Keratinocyte (primary cell): ENCODE measurements at regions not wholly inside any gene's neighbourhood (a gene's known extent, or its start where the extent isn't known, plus 50 kb on each side); places are given as distances from the start of the nearest gene placed in this dataset.
A peak's percentile ranks its signal among the peaks of the same experiment; 100 is the strongest.

Source experiments
- DNase-seq: peaks from one replicate; pipeline ENCODE4 v3.0.0-alpha.2; 2011; ENCODE audit warnings: low read depth, missing footprints, low spot score
- FAIRE-seq: peaks from 2 replicates; lab custom pipeline; 2011; peaks lifted over from hg19 to GRCh38; lab: Jason Lieb, UNC
- H2AFZ ChIP-seq: 2 replicates; pipeline ENCODE4 v1.6.0; 2012; ENCODE audit warnings: low read length, control low read depth, inconsistent platforms; ENCODE audit not compliant: control insufficient read depth
- H3K27ac ChIP-seq: 2 replicates; pipeline ENCODE4 v1.5.1; 2011; ENCODE audit warnings: low read length; ENCODE audit not compliant: control insufficient read depth, insufficient read depth
- H3K27me3 ChIP-seq: 3 replicates; pipeline ENCODE4 v1.6.0; 2011; ENCODE audit warnings: low read length; ENCODE audit not compliant: control insufficient read depth, insufficient read depth; ENCODE audit errors: extremely low read depth
- H3K36me3 ChIP-seq, 2 experiments: 2 replicates in 1 of 2; 3 replicates in 1 of 2; pipeline ENCODE4 v1.5.1; 2011; ENCODE audit warnings: low read length in 2 of 2, mild to moderate bottlenecking in 1 of 2; ENCODE audit not compliant: control insufficient read depth in 2 of 2, insufficient read depth in 2 of 2; ENCODE audit errors: extremely low read depth in 1 of 2
- H3K4me1 ChIP-seq: 3 replicates; pipeline ENCODE4 v1.5.1; 2011; ENCODE audit warnings: low read length; ENCODE audit not compliant: control insufficient read depth, insufficient read depth; ENCODE audit errors: extremely low read depth
- H3K4me2 ChIP-seq: 3 replicates; pipeline ENCODE4 v1.6.0; 2011; ENCODE audit warnings: low read depth, low read length; ENCODE audit not compliant: control insufficient read depth, insufficient read depth; ENCODE audit errors: extremely low read depth
- H3K4me3 ChIP-seq, 3 experiments: fragments of 200-600 bp in 1 of 3; sonication (generic) in 1 of 3; 2 replicates in 2 of 3; 3 replicates in 1 of 3; pipeline ENCODE4 v1.5.1; 2011 to 2016; ENCODE audit warnings: low read length in 3 of 3, mild to moderate bottlenecking in 3 of 3, control low read depth in 2 of 3, inconsistent platforms in 1 of 3, low read depth in 1 of 3, mixed read lengths in 1 of 3, mixed run types in 1 of 3, moderate library complexity in 1 of 3; ENCODE audit not compliant: control insufficient read depth in 2 of 3, insufficient read depth in 2 of 3; ENCODE audit errors: extremely low read depth in 1 of 3
- H3K79me2 ChIP-seq: 2 replicates; pipeline ENCODE4 v1.6.0; 2012; ENCODE audit warnings: low read length; ENCODE audit not compliant: control insufficient read depth, insufficient read depth
- H3K9ac ChIP-seq: 3 replicates; pipeline ENCODE4 v1.6.0; 2011; ENCODE audit warnings: low read length; ENCODE audit not compliant: control insufficient read depth, insufficient read depth; ENCODE audit errors: extremely low read depth
- H3K9me1 ChIP-seq: 3 replicates; pipeline ENCODE4 v1.6.0; 2011; ENCODE audit warnings: low read length; ENCODE audit not compliant: control insufficient read depth, insufficient read depth; ENCODE audit errors: extremely low read depth
- H3K9me3 ChIP-seq: 2 replicates; pipeline ENCODE4 v1.5.1; 2012; ENCODE audit warnings: low read depth, low read length; ENCODE audit not compliant: control insufficient read depth
- H4K20me1 ChIP-seq: 3 replicates; pipeline ENCODE4 v1.6.0; 2011; ENCODE audit warnings: low read length; ENCODE audit not compliant: control insufficient read depth, insufficient read depth; ENCODE audit errors: extremely low read depth
- EZH2 ChIP-seq: IDR thresholded peaks from one replicate; pipeline ENCODE4 v1.6.1; 2012; ENCODE audit warnings: inconsistent platforms, mild to moderate bottlenecking, low read length, moderate library complexity
- dilution Hi-C: fragments of 300-500 bp; cut with MboI; formaldehyde crosslinking; loops from one replicate; pipeline ENCODE4 v1.7.0; 2020; ENCODE audit warnings: low sequenced_read_pairs; ENCODE audit not compliant: extremely low pct_ligation_motif_present
- TF ChIP-seq, protein P1 (sequence below), 3 experiments: IDR thresholded peaks in 1 of 3; conservative IDR thresholded peaks in 1 of 3; optimal IDR thresholded peaks in 1 of 3; 2 replicates in 2 of 3; 3 replicates in 1 of 3; pipeline versions ENCODE3 to v1.5.1; 2011; ENCODE audit warnings: low read length in 3 of 3, mild to moderate bottlenecking in 3 of 3, moderate library complexity in 2 of 3, control low read depth in 1 of 3, inconsistent platforms in 1 of 3; ENCODE audit not compliant: insufficient read depth in 2 of 3; ENCODE audit errors: extremely low read depth in 1 of 3

- no peaks in the 10 kb centered on the region for H3K36me3 ChIP-seq
- no peaks in the 10 kb centered on the region for H3K9me1 ChIP-seq
- DNase-seq = no peak
- no peak overlapping the region for H2AFZ ChIP-seq
- H3K4me2 ChIP-seq = peak overlapping the region; percentile 44
- H3K4me3 ChIP-seq = no peak overlapping the region
- FAIRE-seq = no peak
- H3K27me3 ChIP-seq = no peaks in the 10 kb centered on the region
- no peak for TF ChIP-seq EZH2
- TF ChIP-seq, protein P1, sequence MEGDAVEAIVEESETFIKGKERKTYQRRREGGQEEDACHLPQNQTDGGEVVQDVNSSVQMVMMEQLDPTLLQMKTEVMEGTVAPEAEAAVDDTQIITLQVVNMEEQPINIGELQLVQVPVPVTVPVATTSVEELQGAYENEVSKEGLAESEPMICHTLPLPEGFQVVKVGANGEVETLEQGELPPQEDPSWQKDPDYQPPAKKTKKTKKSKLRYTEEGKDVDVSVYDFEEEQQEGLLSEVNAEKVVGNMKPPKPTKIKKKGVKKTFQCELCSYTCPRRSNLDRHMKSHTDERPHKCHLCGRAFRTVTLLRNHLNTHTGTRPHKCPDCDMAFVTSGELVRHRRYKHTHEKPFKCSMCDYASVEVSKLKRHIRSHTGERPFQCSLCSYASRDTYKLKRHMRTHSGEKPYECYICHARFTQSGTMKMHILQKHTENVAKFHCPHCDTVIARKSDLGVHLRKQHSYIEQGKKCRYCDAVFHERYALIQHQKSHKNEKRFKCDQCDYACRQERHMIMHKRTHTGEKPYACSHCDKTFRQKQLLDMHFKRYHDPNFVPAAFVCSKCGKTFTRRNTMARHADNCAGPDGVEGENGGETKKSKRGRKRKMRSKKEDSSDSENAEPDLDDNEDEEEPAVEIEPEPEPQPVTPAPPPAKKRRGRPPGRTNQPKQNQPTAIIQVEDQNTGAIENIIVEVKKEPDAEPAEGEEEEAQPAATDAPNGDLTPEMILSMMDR (optimal IDR thresholded peaks at IDR 0.05 in 1 of 3, IDR thresholded peaks at IDR 0.05 in 1 of 3, conservative IDR thresholded peaks at IDR 0.05 in 1 of 3; ENCODE audit: extremely low read depth in 1 of 3, insufficient read depth in 2 of 3, low read length in 3 of 3) = no peak
- dilution Hi-C loops = no loop called here
- peaks cover 54% of the 10 kb centered on the region for H3K4me1 ChIP-seq
- H3K9me3 ChIP-seq = no peaks in the 10 kb centered on the region
- peak overlapping the region; percentile 83 for H3K27ac ChIP-seq
- peak overlapping the region; percentile 59 for H3K9ac ChIP-seq
- H3K79me2 ChIP-seq = no peaks in the 10 kb centered on the region
- H4K20me1 ChIP-seq = no peaks in the 10 kb centered on the region
Measured at GRCh38 chr6:106750946-106751345, 121.6 kb downstream of the QRSL1 start.

DNA sequence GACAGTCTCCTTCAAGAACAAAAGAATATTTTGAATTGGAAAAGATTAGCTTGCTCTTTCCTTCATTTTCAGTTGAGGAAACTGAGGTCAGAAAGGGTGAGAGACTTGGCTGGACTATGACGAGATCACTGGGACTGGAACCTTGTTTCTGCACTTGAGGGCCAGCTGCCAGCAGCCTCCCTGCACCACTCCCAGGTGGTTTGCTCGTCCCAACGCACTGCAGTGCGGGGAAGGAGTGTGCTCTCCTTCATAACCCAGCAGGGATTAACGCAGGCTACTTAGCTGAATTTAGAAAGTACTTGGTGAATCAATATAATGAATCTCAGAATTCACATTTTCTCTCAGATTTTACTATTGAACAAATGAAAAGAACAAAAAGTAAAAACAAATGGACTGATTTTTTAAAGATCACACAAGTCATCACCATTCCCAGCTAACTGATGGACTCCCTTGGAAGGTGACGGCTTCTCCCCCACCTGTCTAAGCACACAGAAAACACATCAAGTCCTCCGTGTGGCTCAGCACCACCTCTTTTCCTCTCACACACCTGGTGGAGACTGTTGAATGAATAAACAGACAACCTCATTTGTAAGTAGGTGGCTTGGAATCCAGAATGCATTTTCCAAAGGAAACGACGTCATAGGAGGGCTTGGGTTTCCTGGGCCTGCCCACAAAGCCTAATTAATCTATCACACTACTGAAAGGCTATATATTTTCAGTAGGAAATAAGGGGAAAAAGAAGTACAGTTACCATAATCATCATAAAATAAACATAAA is 121.0 kb downstream of the QRSL1 start:
- peaks cover 60% of the 10 kb centered on the region for H3K4me1 ChIP-seq
- peak overlapping the region; percentile 12 for H3K4me2 ChIP-seq
- H2AFZ ChIP-seq = no peak overlapping the region
- TF ChIP-seq, protein P1 (optimal IDR thresholded peaks at IDR 0.05 in 1 of 3, IDR thresholded peaks at IDR 0.05 in 1 of 3, conservative IDR thresholded peaks at IDR 0.05 in 1 of 3; ENCODE audit: extremely low read depth in 1 of 3, insufficient read depth in 2 of 3, low read length in 3 of 3) = peak in 1 of 3 experiments; percentile 3
- no peak for TF ChIP-seq EZH2
- DNase-seq (no peak), FAIRE-seq (peak; percentile 58)
- peak overlapping the region; percentile 83 for H3K27ac ChIP-seq
- H3K79me2 ChIP-seq = no peaks in the 10 kb centered on the region
- no peaks in the 10 kb centered on the region for H3K36me3 ChIP-seq
- H3K9ac ChIP-seq = peak overlapping the region; percentile 15
- dilution Hi-C loops = no loop called here
- no peaks in the 10 kb centered on the region for H4K20me1 ChIP-seq
- no peaks in the 10 kb centered on the region for H3K9me3 ChIP-seq
- H3K4me3 ChIP-seq = no peak overlapping the region
- H3K27me3 ChIP-seq = no peaks in the 10 kb centered on the region
- no peaks in the 10 kb centered on the region for H3K9me1 ChIP-seq
